Ishikawa (cell line): ENCODE measurements at regions not wholly inside any gene's neighbourhood (a gene's known extent, or its start where the extent isn't known, plus 50 kb on each side); places are given as distances from the start of the nearest gene placed in this dataset.

Source experiments
- EP300 ChIP-seq: IDR thresholded peaks from 2 replicates; pipeline ENCODE4 v1.6.1; 2012; ENCODE audit warnings: borderline replicate concordance
- TF ChIP-seq, protein P1 (sequence below): IDR thresholded peaks from 2 replicates; pipeline ENCODE4 v1.6.1; 2012; ENCODE audit warnings: low read depth, mild to moderate bottlenecking

DNA sequence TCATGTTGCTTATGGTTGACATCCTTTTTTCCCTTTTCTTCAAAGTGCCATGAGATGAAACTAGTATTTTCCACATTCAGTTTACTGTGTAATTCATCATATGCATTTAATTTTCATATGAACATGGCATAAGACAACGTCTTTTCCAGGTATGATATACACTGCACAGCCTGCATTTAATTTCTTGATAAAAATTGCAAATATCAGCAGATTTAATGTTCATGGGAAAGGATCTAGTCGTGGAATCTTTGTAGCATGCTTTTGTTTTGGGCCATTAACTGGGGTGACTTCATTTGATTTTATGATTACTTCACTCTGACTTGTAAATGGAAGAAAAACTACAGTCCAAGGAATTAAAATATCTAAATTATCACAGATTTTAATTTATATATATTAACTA is 837.3 kb downstream of the IPMK start:
- no peak for TF ChIP-seq EP300
- TF ChIP-seq, protein P1, sequence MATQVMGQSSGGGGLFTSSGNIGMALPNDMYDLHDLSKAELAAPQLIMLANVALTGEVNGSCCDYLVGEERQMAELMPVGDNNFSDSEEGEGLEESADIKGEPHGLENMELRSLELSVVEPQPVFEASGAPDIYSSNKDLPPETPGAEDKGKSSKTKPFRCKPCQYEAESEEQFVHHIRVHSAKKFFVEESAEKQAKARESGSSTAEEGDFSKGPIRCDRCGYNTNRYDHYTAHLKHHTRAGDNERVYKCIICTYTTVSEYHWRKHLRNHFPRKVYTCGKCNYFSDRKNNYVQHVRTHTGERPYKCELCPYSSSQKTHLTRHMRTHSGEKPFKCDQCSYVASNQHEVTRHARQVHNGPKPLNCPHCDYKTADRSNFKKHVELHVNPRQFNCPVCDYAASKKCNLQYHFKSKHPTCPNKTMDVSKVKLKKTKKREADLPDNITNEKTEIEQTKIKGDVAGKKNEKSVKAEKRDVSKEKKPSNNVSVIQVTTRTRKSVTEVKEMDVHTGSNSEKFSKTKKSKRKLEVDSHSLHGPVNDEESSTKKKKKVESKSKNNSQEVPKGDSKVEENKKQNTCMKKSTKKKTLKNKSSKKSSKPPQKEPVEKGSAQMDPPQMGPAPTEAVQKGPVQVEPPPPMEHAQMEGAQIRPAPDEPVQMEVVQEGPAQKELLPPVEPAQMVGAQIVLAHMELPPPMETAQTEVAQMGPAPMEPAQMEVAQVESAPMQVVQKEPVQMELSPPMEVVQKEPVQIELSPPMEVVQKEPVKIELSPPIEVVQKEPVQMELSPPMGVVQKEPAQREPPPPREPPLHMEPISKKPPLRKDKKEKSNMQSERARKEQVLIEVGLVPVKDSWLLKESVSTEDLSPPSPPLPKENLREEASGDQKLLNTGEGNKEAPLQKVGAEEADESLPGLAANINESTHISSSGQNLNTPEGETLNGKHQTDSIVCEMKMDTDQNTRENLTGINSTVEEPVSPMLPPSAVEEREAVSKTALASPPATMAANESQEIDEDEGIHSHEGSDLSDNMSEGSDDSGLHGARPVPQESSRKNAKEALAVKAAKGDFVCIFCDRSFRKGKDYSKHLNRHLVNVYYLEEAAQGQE, result no peak
